HepG2 (cell line): ENCODE measurements at regions not wholly inside any gene's neighbourhood (a gene's known extent, or its start where the extent isn't known, plus 50 kb on each side); places are given as distances from the start of the nearest gene placed in this dataset.

ENCODE experiments used
- ASH2L ChIP-seq: fragments of 300-600, 200-600 bp; sonication (generic); IDR thresholded peaks from 2 replicates; pipeline ENCODE4 v1.7.0; 2017; ENCODE audit warnings: low read depth, mild to moderate bottlenecking, moderate library complexity, mixed read lengths, low read length; ENCODE audit not compliant: insufficient read length
- ETV5 ChIP-seq: IDR thresholded peaks from 2 replicates; pipeline ENCODE4 v1.6.1; 2018; ENCODE audit warnings: missing biosample characterization, missing genetic modification reagents, inconsistent platforms, borderline replicate concordance
- FOXA1 ChIP-seq, 2 experiments: fragments of 450-650 bp in 1 of 2; sonication (generic) in 1 of 2; formaldehyde crosslinking in 1 of 2; IDR thresholded peaks; 2 replicates each; pipeline versions ENCODE4 v1.4.0 to v1.6.1; 2016 to 2020; ENCODE audit warnings: missing genetic modification reagents in 1 of 2
- FOXP1 ChIP-seq, 2 experiments: fragments of 450-650 bp in 1 of 2; IDR thresholded peaks; 2 replicates each; pipeline ENCODE4 v1.6.1; 2017 to 2018; ENCODE audit warnings: antibody characterized with exemption in 1 of 2
- HHEX ChIP-seq: IDR thresholded peaks from 2 replicates; pipeline ENCODE4 v1.6.1; 2016; ENCODE audit warnings: control low read depth
- HNF1A ChIP-seq, 2 experiments: sonication (generic) in 1 of 2; formaldehyde crosslinking in 1 of 2; IDR thresholded peaks; 2 replicates each; pipeline versions ENCODE4 v1.4.0 to v1.6.1; 2016 to 2020; ENCODE audit warnings: borderline replicate concordance in 1 of 2, low read depth in 1 of 2, mild to moderate bottlenecking in 1 of 2, missing genetic modification reagents in 1 of 2
- HOXA7 ChIP-seq: sonication (generic); formaldehyde crosslinking; IDR thresholded peaks from 2 replicates; pipeline ENCODE4 v1.8.1; 2022; ENCODE audit warnings: mild to moderate bottlenecking, missing genetic modification reagents, moderate library complexity
- NR2F1 ChIP-seq, 2 experiments: fragments of 450-650 bp in 1 of 2; formaldehyde crosslinking in 1 of 2; IDR thresholded peaks; 2 replicates each; pipeline versions ENCODE4 v1.5.0 to v1.6.1; 2016 to 2020; ENCODE audit warnings: mild to moderate bottlenecking in 1 of 2, missing compliant biosample characterization in 1 of 2, missing genetic modification reagents in 1 of 2, moderate library complexity in 1 of 2
- PITX1 ChIP-seq: sonication (generic); formaldehyde crosslinking; IDR thresholded peaks from 2 replicates; pipeline ENCODE4 v1.5.1; 2020; ENCODE audit warnings: mild to moderate bottlenecking, missing genetic modification reagents
- PPARG ChIP-seq: conservative IDR thresholded peaks from 2 replicates; pipeline ENCODE4 v1.6.1; 2016; ENCODE audit warnings: missing biosample characterization, missing genetic modification reagents
- PRDM10 ChIP-seq: sonication (generic); formaldehyde crosslinking; IDR thresholded peaks from 2 replicates; pipeline ENCODE4 v1.4.0; 2020; ENCODE audit warnings: low read depth, missing genetic modification reagents
- SOX13 ChIP-seq, 3 experiments: fragments of 450-650 bp in 1 of 3; sonication (generic) in 1 of 3; formaldehyde crosslinking in 1 of 3; IDR thresholded peaks in 2 of 3; conservative IDR thresholded peaks in 1 of 3; 2 replicates each; pipeline versions ENCODE4 v1.5.0 to v1.6.1; 2016 to 2020; ENCODE audit warnings: antibody characterized with exemption in 1 of 3, mild to moderate bottlenecking in 1 of 3, missing compliant biosample characterization in 1 of 3, missing genetic modification reagents in 1 of 3, moderate library complexity in 1 of 3
- SP5 ChIP-seq: IDR thresholded peaks from 2 replicates; pipeline ENCODE4 v1.6.1; 2016; ENCODE audit warnings: low read depth, borderline replicate concordance
- TCF7 ChIP-seq: sonication (generic); IDR thresholded peaks from 2 replicates; pipeline ENCODE4 v1.6.1; 2016; ENCODE audit warnings: antibody characterized with exemption, low read depth
- YY1 ChIP-seq: IDR thresholded peaks from 2 replicates; pipeline ENCODE4 v1.6.1; 2011; ENCODE audit warnings: low read length, low read depth, moderate library complexity, mild to moderate bottlenecking; ENCODE audit not compliant: insufficient read depth, insufficient replicate concordance
- ZNF12 ChIP-seq: sonication (generic); formaldehyde crosslinking; IDR thresholded peaks from 2 replicates; pipeline ENCODE4 v1.5.0; 2020; ENCODE audit warnings: missing genetic modification reagents
- ZNF121 ChIP-seq: sonication (generic); formaldehyde crosslinking; IDR thresholded peaks from 2 replicates; pipeline ENCODE4 v1.5.0; 2020; ENCODE audit warnings: mild to moderate bottlenecking, missing genetic modification reagents
- ZNF652 ChIP-seq: IDR thresholded peaks from 2 replicates; pipeline ENCODE4 v1.6.1; 2016; ENCODE audit warnings: low read depth, borderline replicate concordance

DNA sequence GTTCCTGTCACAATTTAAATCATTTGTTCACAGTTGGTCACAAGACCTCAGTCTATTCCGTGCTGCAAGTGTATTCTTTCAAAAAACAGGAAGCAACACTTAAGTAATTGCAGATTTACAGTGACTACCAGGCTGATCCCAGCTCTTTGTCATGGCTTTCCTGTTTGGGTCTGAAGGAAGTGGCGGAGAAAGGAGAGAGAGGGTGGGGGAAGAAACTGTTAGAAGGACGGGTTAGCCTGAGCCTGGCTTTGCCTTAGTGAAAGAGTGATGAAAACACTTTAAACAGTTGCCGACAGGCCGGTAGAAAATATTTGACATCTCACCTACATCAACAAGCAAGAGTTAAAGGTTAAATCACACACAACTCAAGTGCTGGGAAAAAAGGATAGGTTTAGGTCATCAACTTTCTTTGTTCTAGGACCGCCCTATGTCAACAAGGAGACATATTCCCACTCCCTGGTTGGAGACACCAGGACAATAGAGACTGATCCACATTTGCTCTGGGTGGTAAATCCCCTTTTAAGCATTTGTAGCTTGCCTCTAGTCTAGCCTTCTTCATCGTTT lies 102.2 kb upstream of the DAB2 start (continued):
- TF ChIP-seq NR2F1 (CRISPR knock-in tag; IDR thresholded peaks at IDR 0.05) (peak; percentile 78 to 91; a peak in 3 of 4 replicates), ZNF652 (CRISPR knock-in tag) (peak; percentile 66; the same call in 1 of the 2 replicates), PPARG (CRISPR knock-in tag) (peak; percentile 97), YY1 (no peak), ZNF12 (CRISPR knock-in tag) (peak; percentile 12; the same call in 1 of the 2 replicates), HOXA7 (CRISPR knock-in tag) (no peak), TCF7 (peak; percentile 85), PRDM10 (CRISPR knock-in tag) (no peak), SOX13 (IDR thresholded peaks at IDR 0.05) (peak; percentile 73; the same call in 1 of the 2 replicates), SOX13 (CRISPR knock-in tag; conservative IDR thresholded peaks at IDR 0.05 in 1 of 2, IDR thresholded peaks at IDR 0.05 in 1 of 2) (peak in 1 of 2 experiments; percentile 97; a peak in 2 of 4 replicates), PITX1 (CRISPR knock-in tag) (no peak), HNF1A (IDR thresholded peaks at IDR 0.05; ENCODE audit: low read depth) (0 out of 2 replicates have a peak, but pooled peaks have one; percentile 16), HNF1A (CRISPR knock-in tag; IDR thresholded peaks at IDR 0.05; ENCODE audit: borderline replicate concordance) (no peak), ZNF121 (CRISPR knock-in tag) (peak; percentile 74; the same call in 1 of the 2 replicates), SP5 (CRISPR knock-in tag) (peak; percentile 73), FOXA1 (IDR thresholded peaks at IDR 0.05) (peak; percentile 59; the same call in 1 of the 2 replicates), FOXA1 (CRISPR knock-in tag; IDR thresholded peaks at IDR 0.05) (peak; percentile 84), ASH2L (peak; percentile 51), HHEX (CRISPR knock-in tag) (0 out of 2 replicates have a peak, but pooled peaks have one; percentile 52), ETV5 (peak; percentile 20; the same call in 1 of the 2 replicates), FOXP1 (IDR thresholded peaks at IDR 0.05) (no peak), FOXP1 (CRISPR knock-in tag; IDR thresholded peaks at IDR 0.05) (peak; percentile 38; the same call in 1 of the 2 replicates)
